SU-DHL-6 (cell line): ENCODE measurements at regions not wholly inside any gene's neighbourhood (a gene's known extent, or its start where the extent isn't known, plus 50 kb on each side); places are given as distances from the start of the nearest gene placed in this dataset.

Experiments
- H2AFZ ChIP-seq: fragments of 200-600 bp; sonication (generic); 2 replicates; pipeline ENCODE4 v1.6.1; 2014; ENCODE audit warnings: low read depth, mild to moderate bottlenecking, moderate library complexity, mixed read lengths, antibody characterized with exemption, low read length; ENCODE audit not compliant: severe bottlenecking
- H3F3A ChIP-seq: fragments of 200-600 bp; shearing (Covaris generic); 2 replicates; pipeline ENCODE4 v1.6.0; 2016; ENCODE audit warnings: antibody characterized with exemption, mild to moderate bottlenecking; ENCODE audit not compliant: insufficient read depth
- H3K27ac ChIP-seq: fragments of 200-600 bp; sonication (generic); 2 replicates; pipeline ENCODE4 v1.5.1; 2016; ENCODE audit warnings: low read depth, mild to moderate bottlenecking, low read length, moderate library complexity, mixed read lengths
- H3K27me3 ChIP-seq: fragments of 200-600 bp; sonication (generic), shearing (Covaris generic); 2 replicates; pipeline ENCODE4 v1.6.0; 2014; ENCODE audit warnings: mild to moderate bottlenecking, low read length
- H3K36me3 ChIP-seq: fragments of 200-600 bp; sonication (generic); 2 replicates; pipeline ENCODE4 v1.6.1; 2014; ENCODE audit warnings: mild to moderate bottlenecking, low read length, mixed read lengths
- H3K4me2 ChIP-seq: fragments of 300-600, 200-600 bp; shearing (Covaris generic), sonication (generic); 2 replicates; pipeline ENCODE4 v1.6.0; 2014; ENCODE audit warnings: low read length, low read depth, mild to moderate bottlenecking; ENCODE audit not compliant: poor library complexity, severe bottlenecking
- H3K4me3 ChIP-seq: fragments of 200-600 bp; sonication (generic); 2 replicates; pipeline ENCODE4 v1.5.1; 2014; ENCODE audit warnings: antibody characterized with exemption, low read length, mild to moderate bottlenecking, mixed read lengths; ENCODE audit not compliant: insufficient read depth, poor library complexity, severe bottlenecking
- H3K79me2 ChIP-seq: fragments of 200-600 bp; sonication (generic); 2 replicates; pipeline ENCODE4 v1.6.1; 2014; ENCODE audit warnings: mild to moderate bottlenecking, low read length, moderate library complexity; ENCODE audit not compliant: insufficient read depth
- H3K9ac ChIP-seq: fragments of 200-600 bp; sonication (generic); 2 replicates; pipeline ENCODE4 v1.7.0; 2014; ENCODE audit warnings: mild to moderate bottlenecking, low read length
- H3K9me2 ChIP-seq: fragments of 200-600 bp; sonication (generic); replicated peaks from 2 replicates; pipeline ENCODE4 v1.6.1; 2014; ENCODE audit warnings: low read length; ENCODE audit not compliant: insufficient read depth
- H3K9me3 ChIP-seq: fragments of 200-600 bp; sonication (generic); 2 replicates; pipeline ENCODE4 v1.6.1; 2014; ENCODE audit warnings: low read length, mixed read lengths; ENCODE audit not compliant: insufficient read depth
- H4K20me1 ChIP-seq: fragments of 200-600 bp; sonication (generic); 2 replicates; pipeline ENCODE4 v1.6.1; 2014; ENCODE audit warnings: low read depth, mild to moderate bottlenecking, antibody characterized with exemption, low read length, moderate library complexity, mixed read lengths
- EZH2phosphoT487 ChIP-seq: fragments of 200-600 bp; sonication (generic), shearing (Covaris generic); conservative IDR thresholded peaks from 2 replicates; pipeline ENCODE4 v1.6.1; 2018; ENCODE audit warnings: mild to moderate bottlenecking, antibody characterized with exemption, low read length, moderate library complexity, mixed read lengths
- TF ChIP-seq, protein P1 (sequence below): fragments of 200-600 bp; sonication (generic); IDR thresholded peaks from one replicate; pipeline ENCODE4 v1.5.1; 2017; ENCODE audit warnings: antibody characterized with exemption, mild to moderate bottlenecking, low read length, moderate library complexity; ENCODE audit not compliant: insufficient read depth, poor library complexity, severe bottlenecking

DNA sequence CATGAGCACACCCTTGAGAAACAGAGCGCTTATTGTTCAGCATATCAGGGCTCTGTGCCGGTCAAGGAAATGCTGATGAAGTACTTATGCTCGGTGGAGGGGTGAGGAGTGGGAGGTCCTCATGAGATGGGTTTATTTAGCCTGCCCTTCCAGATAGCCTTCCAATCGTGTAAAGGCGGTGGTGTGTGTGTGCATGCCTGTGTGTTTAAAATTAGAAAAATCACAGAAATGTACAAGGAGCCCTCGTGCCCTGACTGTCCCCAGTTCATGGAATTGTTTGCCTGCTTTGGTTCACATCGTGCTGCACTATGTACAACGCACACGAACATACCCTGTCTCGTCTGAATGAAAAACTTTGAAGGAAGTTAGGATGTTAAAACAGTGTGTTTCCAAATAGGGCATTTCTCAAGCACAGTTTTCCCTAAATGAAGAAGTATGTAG lies 158.6 kb downstream of the AQP4 start:
- TF ChIP-seq, protein P1, sequence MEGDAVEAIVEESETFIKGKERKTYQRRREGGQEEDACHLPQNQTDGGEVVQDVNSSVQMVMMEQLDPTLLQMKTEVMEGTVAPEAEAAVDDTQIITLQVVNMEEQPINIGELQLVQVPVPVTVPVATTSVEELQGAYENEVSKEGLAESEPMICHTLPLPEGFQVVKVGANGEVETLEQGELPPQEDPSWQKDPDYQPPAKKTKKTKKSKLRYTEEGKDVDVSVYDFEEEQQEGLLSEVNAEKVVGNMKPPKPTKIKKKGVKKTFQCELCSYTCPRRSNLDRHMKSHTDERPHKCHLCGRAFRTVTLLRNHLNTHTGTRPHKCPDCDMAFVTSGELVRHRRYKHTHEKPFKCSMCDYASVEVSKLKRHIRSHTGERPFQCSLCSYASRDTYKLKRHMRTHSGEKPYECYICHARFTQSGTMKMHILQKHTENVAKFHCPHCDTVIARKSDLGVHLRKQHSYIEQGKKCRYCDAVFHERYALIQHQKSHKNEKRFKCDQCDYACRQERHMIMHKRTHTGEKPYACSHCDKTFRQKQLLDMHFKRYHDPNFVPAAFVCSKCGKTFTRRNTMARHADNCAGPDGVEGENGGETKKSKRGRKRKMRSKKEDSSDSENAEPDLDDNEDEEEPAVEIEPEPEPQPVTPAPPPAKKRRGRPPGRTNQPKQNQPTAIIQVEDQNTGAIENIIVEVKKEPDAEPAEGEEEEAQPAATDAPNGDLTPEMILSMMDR, result no peak
- TF ChIP-seq EZH2phosphoT487, result no peak
- Histone ChIP-seq H3K4me3 (no peak overlapping the region), H4K20me1 (no peaks in the 10 kb centered on the region), H3K9me2 (no peaks in the 10 kb centered on the region), H2AFZ (no peak overlapping the region), H3K9ac (no peak overlapping the region), H3F3A (no peaks in the 10 kb centered on the region), H3K36me3 (no peaks in the 10 kb centered on the region), H3K27me3 (no peaks in the 10 kb centered on the region), H3K27ac (no peak overlapping the region), H3K79me2 (no peaks in the 10 kb centered on the region), H3K4me2 (no peak overlapping the region), H3K9me3 (no peaks in the 10 kb centered on the region)

DNA sequence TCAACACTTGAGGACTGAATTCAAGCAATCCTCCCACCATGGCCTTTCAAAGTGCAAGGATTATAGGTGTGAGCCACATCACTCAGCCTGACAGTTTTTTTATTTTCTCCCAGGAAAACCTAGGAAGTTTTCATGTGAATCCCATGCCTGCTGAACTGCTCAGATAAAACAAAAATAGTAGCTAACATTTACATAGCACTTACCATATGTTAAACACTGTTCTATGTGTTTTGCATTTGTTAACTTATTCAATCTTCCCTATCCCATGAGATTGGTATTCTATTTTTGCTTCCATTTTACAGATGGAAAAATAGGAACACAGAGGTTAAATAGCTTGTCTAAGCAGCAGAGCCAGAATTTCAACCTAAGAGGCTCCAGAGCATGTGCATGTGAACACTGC lies 157.4 kb upstream of the KCTD1 start:
- H3K4me3 ChIP-seq, result no peak overlapping the region
- H3K9me2 ChIP-seq, result no peaks in the 10 kb centered on the region
- no peak overlapping the region for H3K9ac ChIP-seq
- H4K20me1 ChIP-seq, result no peaks in the 10 kb centered on the region
- no peaks in the 10 kb centered on the region for H3F3A ChIP-seq
- no peaks in the 10 kb centered on the region for H3K9me3 ChIP-seq
- no peaks in the 10 kb centered on the region for H3K36me3 ChIP-seq
- TF ChIP-seq EZH2phosphoT487, result no peak
- TF ChIP-seq, protein P1, result no peak
- H3K79me2 ChIP-seq, result no peaks in the 10 kb centered on the region
- H3K27ac ChIP-seq, result no peak overlapping the region
- no peak overlapping the region for H2AFZ ChIP-seq
- no peak overlapping the region for H3K4me2 ChIP-seq
- H3K27me3 ChIP-seq, result no peaks in the 10 kb centered on the region

DNA sequence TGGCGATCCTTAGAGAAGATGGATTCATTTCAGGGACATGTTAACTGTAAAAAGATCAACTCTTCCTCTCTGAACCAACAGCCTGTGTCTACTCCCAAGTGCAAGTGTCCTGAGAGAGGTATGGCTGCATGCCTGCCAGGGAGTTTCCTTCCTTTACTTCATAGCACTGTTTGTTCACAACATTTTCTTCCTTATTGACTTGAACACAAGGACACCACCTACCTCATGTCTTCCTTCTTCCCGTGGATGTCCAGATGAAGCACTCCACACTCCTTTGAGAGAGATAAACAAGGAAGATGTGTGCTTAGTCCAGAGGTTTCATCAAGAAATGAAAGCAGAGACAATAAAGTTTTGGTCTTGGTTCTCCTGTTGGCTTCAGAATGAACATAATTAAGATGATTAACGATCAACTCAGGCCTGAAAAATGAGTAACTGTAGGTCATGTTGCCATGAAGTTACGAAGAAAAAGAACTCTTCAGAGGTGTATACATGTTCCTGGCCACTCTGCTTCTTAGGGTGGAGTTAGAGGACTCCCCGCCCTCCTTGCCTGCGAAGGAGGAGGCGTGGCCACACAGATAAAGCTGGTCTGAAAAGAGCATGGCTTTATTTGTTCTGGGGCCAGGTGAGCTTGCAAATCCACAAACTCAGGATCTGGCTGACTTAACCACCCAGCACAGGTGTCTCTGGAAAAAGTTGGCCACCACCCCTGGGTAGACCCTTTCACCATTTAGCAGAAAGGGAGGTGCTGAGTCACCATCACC lies 155.0 kb upstream of the KCTD1 start:
- Histone ChIP-seq H4K20me1 (no peaks in the 10 kb centered on the region), H3K4me2 (no peak overlapping the region), H3K9ac (no peak overlapping the region), H3K9me3 (no peaks in the 10 kb centered on the region), H3K27ac (no peak overlapping the region), H3F3A (no peaks in the 10 kb centered on the region), H2AFZ (no peak overlapping the region), H3K36me3 (no peaks in the 10 kb centered on the region), H3K9me2 (no peaks in the 10 kb centered on the region), H3K27me3 (no peaks in the 10 kb centered on the region), H3K4me3 (no peak overlapping the region), H3K79me2 (no peaks in the 10 kb centered on the region)
- TF ChIP-seq, protein P1, result no peak
- TF ChIP-seq EZH2phosphoT487, result no peak
